ENCODE measurements at regions not wholly inside any gene's neighbourhood (a gene's known extent, or its start where the extent isn't known, plus 50 kb on each side); places are given as distances from the start of the nearest gene placed in this dataset.

DNA sequence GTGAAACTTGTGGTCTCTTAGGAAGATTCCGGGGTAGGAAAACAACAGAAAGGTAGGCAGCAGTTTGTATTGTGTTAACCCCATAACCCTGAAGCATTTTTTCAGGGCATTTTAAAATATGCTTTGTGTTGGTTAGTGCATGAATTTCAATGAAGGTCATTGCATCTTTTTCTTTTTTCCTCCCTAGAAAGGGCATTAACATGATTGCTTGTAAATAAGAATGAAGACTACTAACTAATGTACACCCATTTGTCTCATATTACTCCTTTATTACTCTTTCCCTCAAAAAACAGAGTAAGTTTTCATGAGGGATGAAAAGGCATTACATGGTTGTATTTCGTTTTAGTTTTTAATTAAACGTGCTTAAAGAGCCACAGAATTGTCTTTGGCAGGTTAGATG is 141.4 kb downstream of the OGFRL1 start:
- DNase-seq, result no peak

GRCh38 chr6:71433441-71433840 is 144.8 kb downstream of the OGFRL1 start:
- no peak for DNase-seq

GRCh38 chr6:71444222-71444621 is 155.6 kb downstream of the OGFRL1 start:
- DNase-seq, result no peak

DNA sequence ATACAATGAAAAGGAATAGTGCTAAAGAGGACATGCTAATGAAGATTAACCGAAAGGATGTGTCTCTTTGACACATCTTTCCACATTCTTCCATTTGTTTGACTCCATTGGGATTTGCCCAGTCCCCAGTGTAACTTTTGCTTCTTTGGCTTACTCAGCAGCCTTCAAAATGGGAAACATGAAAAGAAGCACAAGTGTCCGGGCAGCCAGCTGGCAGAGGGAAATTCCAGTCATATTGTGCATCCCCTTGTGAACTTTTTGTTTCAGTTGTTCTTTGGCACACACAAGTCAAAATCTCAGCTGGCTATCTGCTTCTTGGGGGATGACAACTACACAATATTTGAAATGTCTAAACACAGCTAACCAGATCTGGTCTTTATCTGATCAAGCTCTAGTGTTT is 157.4 kb downstream of the OGFRL1 start:
- no peak for DNase-seq

DNA sequence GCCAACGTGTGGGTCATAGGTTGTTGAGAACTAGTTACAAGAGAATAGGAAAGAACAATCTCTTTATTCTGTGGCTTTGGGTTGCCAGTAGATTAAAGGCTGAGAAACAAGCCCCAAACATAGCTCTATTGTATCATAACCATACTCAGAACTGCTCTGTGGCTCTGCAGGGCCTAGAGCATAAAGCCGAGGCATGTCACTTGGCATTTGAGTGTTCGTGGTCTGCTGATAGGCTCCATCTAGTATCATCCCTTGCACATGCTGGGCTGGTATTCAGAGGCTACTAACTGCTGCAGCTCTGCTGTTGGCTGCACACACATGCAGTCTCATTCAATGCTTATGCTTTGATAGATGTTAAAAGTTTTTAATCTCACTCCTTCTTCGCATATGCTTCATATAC is 157.9 kb downstream of the OGFRL1 start:
- no peak for DNase-seq

DNA sequence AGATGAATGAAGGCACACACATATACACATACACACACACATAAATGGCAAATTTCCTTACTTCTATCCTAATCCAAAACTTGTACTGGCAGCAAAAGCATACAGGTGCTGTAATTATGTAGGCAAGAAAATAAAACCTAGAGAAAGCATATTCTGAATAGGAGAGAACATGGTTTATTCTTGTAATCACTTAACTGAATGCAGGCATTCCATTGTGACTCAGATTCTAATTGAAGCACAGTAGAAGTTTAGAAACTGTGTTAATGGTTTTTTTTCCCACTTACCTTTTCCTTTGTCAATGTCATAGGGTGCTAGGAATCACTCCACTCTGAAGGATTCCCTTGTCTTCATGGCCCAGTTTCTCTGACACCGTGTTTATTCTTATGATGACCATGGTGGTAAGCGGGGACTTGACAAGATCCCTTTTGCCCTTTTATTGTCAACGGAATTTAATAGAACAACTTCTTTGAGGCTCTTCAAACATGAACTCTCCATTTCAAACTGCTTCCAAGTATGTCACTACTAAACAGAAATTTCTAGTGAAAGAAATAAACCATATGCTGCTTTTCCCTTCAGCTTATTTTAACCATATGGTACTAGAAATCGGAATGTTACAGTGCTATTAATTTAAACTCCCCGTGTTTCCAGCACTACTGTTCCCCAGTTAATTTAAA is 164.2 kb downstream of the OGFRL1 start:
- no peak for DNase-seq

- DNase-seq, result no peak
Observed at GRCh38 chr6:71453371-71453706, 164.7 kb downstream of the OGFRL1 start.

DNA sequence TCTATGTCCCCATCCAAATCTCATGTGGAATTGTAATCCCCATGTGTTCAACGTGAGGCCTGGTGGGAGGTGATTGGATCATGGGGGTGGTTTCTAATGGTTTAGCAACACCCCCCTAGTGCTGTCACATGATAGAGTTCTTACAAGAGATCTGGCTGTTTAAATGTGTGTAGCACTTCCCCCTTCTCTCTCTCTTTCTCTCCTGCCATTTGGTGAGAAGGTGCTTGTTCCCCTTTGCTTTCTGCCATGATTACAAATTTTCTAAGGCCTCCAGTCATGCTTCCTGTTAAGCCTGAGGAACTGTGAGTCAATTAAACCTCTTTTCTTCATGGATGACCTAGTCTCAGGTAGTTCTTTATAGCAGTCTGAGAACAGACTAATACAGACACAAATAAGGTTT is 165.4 kb downstream of the OGFRL1 start:
- no peak for DNase-seq

DNA sequence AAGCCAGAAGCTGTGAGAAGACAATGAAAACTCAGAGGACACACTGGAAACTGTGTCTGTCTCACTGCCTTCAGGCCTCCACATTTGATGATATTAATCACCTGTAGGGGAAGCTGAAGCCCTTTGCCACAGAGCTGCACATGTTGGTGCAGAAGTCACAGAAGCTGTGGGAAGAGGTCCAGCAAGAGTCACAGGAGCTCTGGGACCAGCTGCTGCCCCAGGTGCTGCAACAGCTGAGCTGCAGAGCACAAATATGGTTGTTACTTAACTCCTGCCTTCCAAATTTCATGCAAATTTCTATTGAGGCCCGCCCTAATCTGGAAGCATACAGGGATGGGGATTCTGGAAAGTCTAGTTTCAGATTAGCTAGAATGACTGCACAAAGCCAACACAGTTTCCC is 169.3 kb downstream of the OGFRL1 start:
- DNase-seq, result no peak

GRCh38 chr6:71459162-71459561 is 170.6 kb downstream of the OGFRL1 start:
- no peak for DNase-seq

- no peak for DNase-seq
Observed at GRCh38 chr6:71460933-71461332, 172.3 kb downstream of the OGFRL1 start.

- no peak for DNase-seq
Observed at GRCh38 chr6:71463061-71463460, 174.4 kb downstream of the OGFRL1 start.

GRCh38 chr6:71465096-71465495 is 176.5 kb downstream of the OGFRL1 start:
- no peak for DNase-seq

GRCh38 chr6:71466362-71466761 is 177.8 kb downstream of the OGFRL1 start:
- no peak for DNase-seq

GRCh38 chr6:71468038-71468437 is 179.4 kb downstream of the OGFRL1 start:
- DNase-seq, result no peak

DNA sequence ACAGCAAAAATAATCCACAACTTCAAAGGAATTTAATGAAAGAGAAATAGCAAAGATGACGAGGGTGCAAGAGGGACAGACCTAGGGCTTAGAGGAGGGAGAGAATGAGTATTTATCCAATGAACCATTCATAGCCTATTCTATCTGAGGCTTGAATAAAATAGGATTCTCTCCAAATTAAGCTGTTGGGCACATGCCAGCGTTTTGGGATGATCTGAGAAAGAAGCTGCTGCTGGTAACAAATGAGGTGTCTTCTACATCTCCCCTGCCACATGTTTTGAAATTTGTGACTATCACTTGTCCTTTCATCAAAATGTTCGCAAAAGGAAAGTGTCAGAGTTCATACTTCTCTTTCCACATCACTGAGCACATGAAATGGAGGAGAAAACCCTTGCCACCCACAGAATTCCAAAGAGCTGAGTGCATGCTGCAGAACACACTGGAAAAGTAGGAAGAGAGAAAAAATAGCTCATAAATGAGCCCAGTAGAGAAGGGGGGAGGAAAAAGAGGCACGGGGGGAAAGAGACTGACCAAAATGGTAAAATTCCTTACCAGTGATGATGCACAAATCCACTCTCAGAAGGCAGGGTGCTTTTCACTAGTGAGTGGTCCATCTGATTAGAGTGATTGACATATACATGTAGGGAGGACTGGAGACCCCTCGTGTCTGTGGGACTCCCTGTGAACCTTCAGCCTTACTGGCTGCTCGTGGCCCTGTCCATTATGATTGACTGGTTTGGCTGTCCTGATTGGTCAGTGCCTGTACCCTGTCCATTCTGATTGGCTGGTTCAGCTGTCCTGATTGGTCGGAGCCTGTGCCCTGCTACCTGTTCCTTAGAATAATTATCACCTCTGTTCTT is 180.5 kb downstream of the OGFRL1 start:
- DNase-seq, result no peak

GRCh38 chr6:71471718-71472117 is 183.1 kb downstream of the OGFRL1 start:
- no peak for DNase-seq

DNA sequence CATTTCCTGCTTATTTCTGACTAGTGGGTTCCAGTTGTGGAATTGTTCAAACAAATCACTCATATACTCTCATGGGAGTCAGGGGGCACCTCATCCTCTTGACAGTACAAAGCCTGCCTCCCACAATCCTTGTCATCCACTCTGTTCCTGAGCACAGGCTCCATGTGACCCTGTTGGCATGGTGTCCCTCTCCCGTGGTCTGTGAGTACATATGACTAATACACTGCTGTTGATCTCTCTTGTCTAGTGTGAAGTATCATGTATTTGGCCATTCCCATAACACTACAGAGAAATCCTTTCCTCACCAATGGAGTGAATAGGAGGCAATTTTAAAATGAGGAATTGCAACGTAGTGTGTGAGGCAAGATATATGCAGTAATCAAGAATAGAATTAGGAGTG is 185.3 kb downstream of the OGFRL1 start:
- DNase-seq, result no peak

DNA sequence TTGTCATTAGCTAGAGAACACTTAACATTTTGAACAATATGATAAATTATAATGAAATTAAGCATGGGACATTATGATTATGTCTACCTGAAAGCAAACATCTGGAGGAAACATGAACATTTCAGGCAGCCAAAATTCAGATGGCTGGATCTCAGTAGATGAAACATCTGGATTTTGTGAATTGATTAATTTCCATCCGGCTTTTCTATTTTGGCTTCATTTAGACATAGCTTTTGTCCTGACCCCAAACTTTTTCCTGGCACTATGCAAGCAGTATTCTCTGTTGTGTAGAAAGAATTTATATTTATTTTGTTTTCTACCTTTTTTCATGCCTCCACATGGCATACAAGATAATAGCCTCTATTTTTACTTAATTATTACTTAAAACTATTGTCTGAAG is 186.3 kb downstream of the OGFRL1 start:
- DNase-seq, result no peak

GRCh38 chr6:71476371-71476770 is 187.8 kb downstream of the OGFRL1 start:
- no peak for DNase-seq

GRCh38 chr6:71476872-71477271 is 188.3 kb downstream of the OGFRL1 start:
- no peak for DNase-seq

GRCh38 chr6:71478834-71479541 is 190.4 kb downstream of the OGFRL1 start:
- no peak for DNase-seq

GRCh38 chr6:71480577-71480976 is 192.0 kb downstream of the OGFRL1 start:
- no peak for DNase-seq

All from left kidney (tissue), 1 donor.